GM12865 (cell line): ENCODE measurements at regions not wholly inside any gene's neighbourhood (a gene's known extent, or its start where the extent isn't known, plus 50 kb on each side); places are given as distances from the start of the nearest gene placed in this dataset.

ENCODE experiments used
- DNase-seq: peaks from one replicate; pipeline ENCODE4 v3.0.0; 2010; ENCODE audit warnings: low read depth
- H3K4me3 ChIP-seq: 2 replicates; pipeline ENCODE4 v1.5.1; 2011; ENCODE audit warnings: mild to moderate bottlenecking, low read depth, low read length, control low read depth
- TF ChIP-seq, protein P1 (sequence below): IDR thresholded peaks from 2 replicates; pipeline ENCODE4 v1.5.1; 2011; ENCODE audit warnings: low read length, control low read depth, low read depth, inconsistent platforms; ENCODE audit not compliant: insufficient read depth; ENCODE audit errors: missing control alignments

DNA sequence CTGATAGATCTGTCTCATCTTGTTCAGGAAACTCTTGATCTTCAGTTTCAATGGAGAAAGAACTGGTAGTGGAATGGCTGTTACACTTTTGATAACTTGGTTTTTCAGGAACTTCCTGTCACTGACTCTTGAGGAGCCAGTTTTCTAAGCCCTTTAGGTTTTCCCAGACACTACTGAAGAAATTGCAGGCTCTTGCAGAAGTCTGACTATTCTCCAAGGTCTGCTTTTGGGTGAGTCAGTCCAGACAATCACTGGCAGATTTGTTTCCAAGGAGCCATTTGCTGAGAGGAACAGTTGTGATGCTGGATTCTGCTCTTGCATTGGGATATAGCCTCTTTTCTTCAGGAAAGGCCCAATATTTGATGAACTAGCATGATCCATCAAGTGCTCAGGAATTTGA lies 468.0 kb downstream of the FUT8 start:
- TF ChIP-seq, protein P1, sequence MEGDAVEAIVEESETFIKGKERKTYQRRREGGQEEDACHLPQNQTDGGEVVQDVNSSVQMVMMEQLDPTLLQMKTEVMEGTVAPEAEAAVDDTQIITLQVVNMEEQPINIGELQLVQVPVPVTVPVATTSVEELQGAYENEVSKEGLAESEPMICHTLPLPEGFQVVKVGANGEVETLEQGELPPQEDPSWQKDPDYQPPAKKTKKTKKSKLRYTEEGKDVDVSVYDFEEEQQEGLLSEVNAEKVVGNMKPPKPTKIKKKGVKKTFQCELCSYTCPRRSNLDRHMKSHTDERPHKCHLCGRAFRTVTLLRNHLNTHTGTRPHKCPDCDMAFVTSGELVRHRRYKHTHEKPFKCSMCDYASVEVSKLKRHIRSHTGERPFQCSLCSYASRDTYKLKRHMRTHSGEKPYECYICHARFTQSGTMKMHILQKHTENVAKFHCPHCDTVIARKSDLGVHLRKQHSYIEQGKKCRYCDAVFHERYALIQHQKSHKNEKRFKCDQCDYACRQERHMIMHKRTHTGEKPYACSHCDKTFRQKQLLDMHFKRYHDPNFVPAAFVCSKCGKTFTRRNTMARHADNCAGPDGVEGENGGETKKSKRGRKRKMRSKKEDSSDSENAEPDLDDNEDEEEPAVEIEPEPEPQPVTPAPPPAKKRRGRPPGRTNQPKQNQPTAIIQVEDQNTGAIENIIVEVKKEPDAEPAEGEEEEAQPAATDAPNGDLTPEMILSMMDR = no peak
- no peak for DNase-seq

DNA sequence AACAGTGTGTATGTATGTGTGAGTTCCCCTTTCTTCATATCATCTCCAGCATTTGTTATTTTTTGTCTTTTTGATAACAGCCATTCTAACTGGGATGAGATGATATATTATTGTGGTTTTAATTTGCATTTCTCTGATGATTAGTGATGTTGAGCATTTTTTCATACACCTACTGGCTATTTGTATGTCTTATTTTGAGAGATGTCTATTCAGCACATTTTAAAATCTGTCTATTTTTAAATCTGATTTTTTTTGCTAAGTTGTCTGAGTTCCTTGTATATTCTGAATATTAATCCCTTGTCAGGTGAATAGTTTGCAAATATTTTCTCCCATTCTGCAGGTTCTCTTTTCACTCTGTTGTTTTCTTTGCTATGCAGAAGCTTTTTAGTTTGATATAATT lies 469.1 kb downstream of the FUT8 start:
- TF ChIP-seq, protein P1 = no peak
- H3K4me3 ChIP-seq = no peak overlapping the region
- no peak for DNase-seq

More for the DNA sequence above, 468.0 kb downstream of the FUT8 start:
- H3K4me3 ChIP-seq = no peak overlapping the region

DNA sequence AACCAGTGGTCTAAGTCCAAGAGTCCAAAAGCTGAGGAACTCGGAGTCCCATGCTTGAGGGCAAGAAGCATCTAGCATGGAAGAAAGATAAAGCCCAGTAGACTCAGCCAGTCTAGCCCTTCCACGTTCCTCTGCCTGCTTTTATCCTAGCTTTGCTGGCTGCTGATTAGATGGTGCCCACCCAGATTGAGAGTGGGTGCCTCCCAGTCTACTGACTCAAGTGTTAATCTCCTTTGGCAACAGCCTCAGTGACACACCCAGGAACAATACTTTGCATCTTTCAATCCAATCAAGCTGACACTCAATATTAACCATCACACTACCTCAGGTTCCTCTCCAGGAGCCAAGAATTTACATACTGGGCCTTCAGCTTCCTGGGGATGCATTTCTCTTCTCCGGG lies 476.1 kb downstream of the FUT8 start:
- TF ChIP-seq, protein P1 = no peak
- no peak for DNase-seq
- H3K4me3 ChIP-seq = no peak overlapping the region

DNA sequence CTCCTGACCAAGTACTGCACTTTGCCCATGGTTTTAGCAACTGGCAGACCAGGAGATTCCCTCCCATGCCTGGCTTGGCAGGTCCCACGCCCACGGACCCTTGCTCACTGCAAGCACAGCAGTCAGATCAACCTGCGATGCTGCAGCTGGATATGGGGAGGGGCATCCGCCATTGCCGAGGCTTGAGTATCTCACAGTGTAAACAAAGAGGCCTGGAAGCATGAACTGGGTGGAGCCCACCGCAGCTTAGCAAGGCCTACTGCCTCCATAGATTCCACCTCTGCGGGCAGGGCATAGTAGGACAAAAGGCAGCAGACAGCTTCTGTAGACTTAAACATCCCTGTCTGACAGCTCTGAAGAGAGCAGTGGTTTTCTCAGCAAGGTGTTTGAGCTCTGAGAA lies 479.8 kb downstream of the FUT8 start:
- no peak overlapping the region for H3K4me3 ChIP-seq
- no peak for DNase-seq
- TF ChIP-seq, protein P1 = no peak

DNA sequence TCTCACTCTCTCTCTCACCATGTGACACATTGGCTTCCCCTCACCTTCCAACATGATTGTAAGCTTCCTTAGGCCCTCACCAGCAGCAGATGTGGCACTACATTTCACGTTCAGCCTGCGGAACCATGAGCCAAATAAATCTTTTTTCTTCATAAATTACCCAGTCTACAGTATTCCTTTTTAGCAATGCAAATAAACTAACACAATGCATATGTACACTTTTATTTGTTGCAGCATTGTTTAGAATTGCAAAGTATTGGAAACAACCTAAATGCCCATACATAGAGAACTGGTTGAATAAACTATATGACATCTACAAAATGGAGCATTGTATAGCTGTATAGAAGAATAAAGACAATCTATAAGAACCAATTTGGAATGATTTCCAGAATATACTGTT lies 487.6 kb downstream of the FUT8 start:
- no peak for DNase-seq
- H3K4me3 ChIP-seq = no peak overlapping the region
- TF ChIP-seq, protein P1 = no peak

DNA sequence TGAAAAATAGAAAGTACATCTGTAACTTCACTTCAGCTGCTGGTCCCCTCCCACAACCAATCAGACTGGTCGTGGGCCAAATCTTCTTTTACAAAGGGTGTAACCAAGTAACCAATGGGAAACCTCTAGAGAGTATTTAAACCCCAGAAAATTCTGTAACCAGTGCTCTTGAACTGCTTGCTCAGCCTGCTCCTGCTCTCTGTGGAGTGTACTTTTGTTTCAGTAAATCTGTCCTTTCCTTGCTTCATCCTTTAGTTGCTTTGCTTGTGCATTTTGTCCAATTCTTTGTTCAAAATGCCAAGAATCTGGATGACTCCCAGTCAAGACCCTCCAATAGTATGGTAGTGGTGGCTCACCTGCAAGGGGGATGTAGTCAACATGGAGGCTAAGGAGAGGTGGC lies 489.1 kb downstream of the FUT8 start:
- no peak for DNase-seq
- no peak overlapping the region for H3K4me3 ChIP-seq
- TF ChIP-seq, protein P1 = no peak

DNA sequence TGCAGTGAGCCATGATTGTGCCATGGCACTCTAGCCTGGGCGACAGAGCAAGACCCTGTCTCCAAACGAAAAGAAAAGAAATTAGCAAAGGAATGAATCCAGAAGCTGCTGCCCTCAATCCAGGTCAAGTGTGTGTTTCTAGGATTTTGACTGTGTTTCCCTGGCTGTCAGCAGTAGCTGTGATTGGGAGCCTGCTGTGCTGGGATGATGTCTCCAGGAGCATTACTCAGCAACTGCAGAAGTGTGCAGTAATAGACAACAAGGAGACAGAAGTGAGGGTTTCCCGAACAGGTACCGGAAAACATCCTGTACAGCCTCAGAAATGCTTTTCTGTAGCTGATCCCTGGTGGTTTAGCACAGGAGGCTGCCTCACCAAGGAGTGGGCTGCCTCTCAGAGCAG lies 492.5 kb downstream of the FUT8 start:
- no peak for DNase-seq
- H3K4me3 ChIP-seq = no peak overlapping the region
- TF ChIP-seq, protein P1 = no peak
